ENCODE measurements at regions not wholly inside any gene's neighbourhood (a gene's known extent, or its start where the extent isn't known, plus 50 kb on each side); places are given as distances from the start of the nearest gene placed in this dataset.

GRCh38 chr9:75609401-75609800, 281.1 kb upstream of the PCSK5 start:
- H3K4me1 Mint-ChIP-seq (ENCODE audit: unreplicated experiment) = no peaks in the 10 kb centered on the region
- peaks cover 2% of the 10 kb centered on the region for H3K27me3 Mint-ChIP-seq (ENCODE audit: unreplicated experiment)
- no peak for TF ChIP-seq CTCF (IDR thresholded peaks at IDR 0.05; ENCODE audit: unreplicated experiment)
- no peaks in the 10 kb centered on the region for H3K36me3 Mint-ChIP-seq (ENCODE audit: low read depth, unreplicated experiment)
- no peak overlapping the region for H3K4me3 Mint-ChIP-seq (ENCODE audit: unreplicated experiment)
- no peak overlapping the region for H3K27ac Mint-ChIP-seq (ENCODE audit: unreplicated experiment)
- H3K9me3 Mint-ChIP-seq (ENCODE audit: unreplicated experiment) = no peaks in the 10 kb centered on the region
- DNase-seq (ENCODE audit: low spot score) = no peak

GRCh38 chr9:75610246-75610645, 280.2 kb upstream of the PCSK5 start:
- no peaks in the 10 kb centered on the region for H3K4me1 Mint-ChIP-seq (ENCODE audit: unreplicated experiment)
- TF ChIP-seq CTCF (IDR thresholded peaks at IDR 0.05; ENCODE audit: unreplicated experiment) = no peak
- H3K9me3 Mint-ChIP-seq (ENCODE audit: unreplicated experiment) = no peaks in the 10 kb centered on the region
- H3K27ac Mint-ChIP-seq (ENCODE audit: unreplicated experiment) = no peak overlapping the region
- peaks cover 2% of the 10 kb centered on the region for H3K27me3 Mint-ChIP-seq (ENCODE audit: unreplicated experiment)
- H3K36me3 Mint-ChIP-seq (ENCODE audit: low read depth, unreplicated experiment) = no peaks in the 10 kb centered on the region
- DNase-seq (ENCODE audit: low spot score) = no peak
- H3K4me3 Mint-ChIP-seq (ENCODE audit: unreplicated experiment) = no peak overlapping the region

- peaks cover 2% of the 10 kb centered on the region for H3K27me3 Mint-ChIP-seq (ENCODE audit: unreplicated experiment)
Measured at GRCh38 chr9:75612205-75612604, 278.3 kb upstream of the PCSK5 start.

GRCh38 chr9:75612754-75613153, 277.7 kb upstream of the PCSK5 start:
- H3K4me3 Mint-ChIP-seq (ENCODE audit: unreplicated experiment) = no peak overlapping the region
- no peak for DNase-seq (ENCODE audit: low spot score)
- no peak for TF ChIP-seq CTCF (IDR thresholded peaks at IDR 0.05; ENCODE audit: unreplicated experiment)
- peaks cover 2% of the 10 kb centered on the region for H3K27me3 Mint-ChIP-seq (ENCODE audit: unreplicated experiment)
- H3K27ac Mint-ChIP-seq (ENCODE audit: unreplicated experiment) = no peak overlapping the region
- H3K4me1 Mint-ChIP-seq (ENCODE audit: unreplicated experiment) = peaks cover 2% of the 10 kb centered on the region
- no peaks in the 10 kb centered on the region for H3K36me3 Mint-ChIP-seq (ENCODE audit: low read depth, unreplicated experiment)
- H3K9me3 Mint-ChIP-seq (ENCODE audit: unreplicated experiment) = no peaks in the 10 kb centered on the region

More at GRCh38 chr9:75612205-75612604, 278.3 kb upstream of the PCSK5 start:
- Mint-ChIP-seq H3K9me3 (ENCODE audit: unreplicated experiment) (no peaks in the 10 kb centered on the region), H3K4me3 (ENCODE audit: unreplicated experiment) (no peak overlapping the region), H3K27ac (ENCODE audit: unreplicated experiment) (no peak overlapping the region), H3K4me1 (ENCODE audit: unreplicated experiment) (peaks cover 2% of the 10 kb centered on the region), H3K36me3 (ENCODE audit: low read depth, unreplicated experiment) (no peaks in the 10 kb centered on the region)
- no peak for TF ChIP-seq CTCF (IDR thresholded peaks at IDR 0.05; ENCODE audit: unreplicated experiment)
- DNase-seq (ENCODE audit: low spot score) = no peak

GRCh38 chr9:75615284-75615683, 275.2 kb upstream of the PCSK5 start:
- peaks cover 2% of the 10 kb centered on the region for H3K4me1 Mint-ChIP-seq (ENCODE audit: unreplicated experiment)
- no peak for DNase-seq (ENCODE audit: low spot score)
- TF ChIP-seq CTCF (IDR thresholded peaks at IDR 0.05; ENCODE audit: unreplicated experiment) = no peak
- no peaks in the 10 kb centered on the region for H3K9me3 Mint-ChIP-seq (ENCODE audit: unreplicated experiment)
- peaks cover 2% of the 10 kb centered on the region for H3K27me3 Mint-ChIP-seq (ENCODE audit: unreplicated experiment)
- H3K36me3 Mint-ChIP-seq (ENCODE audit: low read depth, unreplicated experiment) = no peaks in the 10 kb centered on the region
- no peak overlapping the region for H3K4me3 Mint-ChIP-seq (ENCODE audit: unreplicated experiment)
- H3K27ac Mint-ChIP-seq (ENCODE audit: unreplicated experiment) = no peak overlapping the region

All from endothelial cell (in vitro differentiated cells).